Upper lobe of right lung (tissue), 1 donor: ENCODE measurements at regions not wholly inside any gene's neighbourhood (a gene's known extent, or its start where the extent isn't known, plus 50 kb on each side); places are given as distances from the start of the nearest gene placed in this dataset.

Experiments
- ATAC-seq: fragments of 200-7000 bp; cut with Tn5 transposase; one replicate; pipeline ENCODE4 v1.9.1; 2020; ENCODE audit warnings: mild to moderate bottlenecking, moderate library complexity
- DNase-seq: peaks from one replicate; pipeline ENCODE4 v3.0.0-alpha.2; 2020
- H3K27ac ChIP-seq: fragments of 200-600 bp; one replicate; pipeline ENCODE4 v1.8.0; 2022
- H3K27me3 ChIP-seq: fragments of 200-600 bp; one replicate; pipeline ENCODE4 v1.8.0; 2022; ENCODE audit warnings: mild to moderate bottlenecking
- H3K36me3 ChIP-seq: fragments of 200-600 bp; one replicate; pipeline ENCODE4 v1.8.0; 2022
- H3K4me1 ChIP-seq: fragments of 200-600 bp; one replicate; pipeline ENCODE4 v1.8.0; 2022
- H3K4me3 ChIP-seq: fragments of 200-600 bp; one replicate; pipeline ENCODE4 v1.8.0; 2022; ENCODE audit warnings: mild to moderate bottlenecking
- H3K9me3 ChIP-seq: fragments of 200-600 bp; one replicate; pipeline ENCODE4 v1.8.0; 2022
- CTCF ChIP-seq: fragments of 200-600 bp; IDR thresholded peaks from one replicate; pipeline ENCODE4 v1.8.0; 2022; ENCODE audit warnings: antibody characterized with exemption
- intact Hi-C: fragments of 100-400 bp; cut with DNase I; formaldehyde crosslinking; loops from one replicate; pipeline ENCODE4 v1.11.0; 2022
- donor health status: DM: no; HTN: yes; CAD: no; lungs with severe emphysema.

GRCh38 chr5:125793470-125793869, 629.7 kb upstream of the GRAMD2B start:
- Histone ChIP-seq H3K4me3 (no peak overlapping the region), H3K27ac (no peak overlapping the region), H3K27me3 (no peaks in the 10 kb centered on the region), H3K4me1 (no peaks in the 10 kb centered on the region), H3K9me3 (no peaks in the 10 kb centered on the region), H3K36me3 (no peaks in the 10 kb centered on the region)
- intact Hi-C loops: no loop called here
- DNase-seq: no peak
- TF ChIP-seq CTCF: no peak
- ATAC-seq: no peak

- no peaks in the 10 kb centered on the region for H3K36me3 ChIP-seq
- ATAC-seq: no peak
- intact Hi-C loops: no loop called here
- H3K9me3 ChIP-seq: no peaks in the 10 kb centered on the region
- DNase-seq: no peak
- no peak overlapping the region for H3K4me3 ChIP-seq
- H3K4me1 ChIP-seq: no peaks in the 10 kb centered on the region
- H3K27me3 ChIP-seq: no peaks in the 10 kb centered on the region
- no peak for TF ChIP-seq CTCF
- no peak overlapping the region for H3K27ac ChIP-seq
These were observed 628.3 kb upstream of the GRAMD2B start for GRCh38 chr5:125794922-125795321.

- no peak for ATAC-seq
- no peak for DNase-seq
- Histone ChIP-seq H3K27ac (no peak overlapping the region), H3K4me3 (no peak overlapping the region), H3K36me3 (no peaks in the 10 kb centered on the region), H3K9me3 (no peaks in the 10 kb centered on the region), H3K4me1 (no peaks in the 10 kb centered on the region), H3K27me3 (no peaks in the 10 kb centered on the region)
- intact Hi-C loops: no loop called here
- no peak for TF ChIP-seq CTCF
These were observed 624.9 kb upstream of the GRAMD2B start for GRCh38 chr5:125798307-125798706.

- no peak for ATAC-seq
- DNase-seq: no peak
- Histone ChIP-seq H3K36me3 (no peaks in the 10 kb centered on the region), H3K4me1 (no peaks in the 10 kb centered on the region), H3K27ac (no peak overlapping the region), H3K4me3 (no peak overlapping the region), H3K9me3 (no peaks in the 10 kb centered on the region), H3K27me3 (no peaks in the 10 kb centered on the region)
- no peak for TF ChIP-seq CTCF
- intact Hi-C loops: no loop called here
These were observed 610.6 kb upstream of the GRAMD2B start for GRCh38 chr5:125812651-125813050.

- DNase-seq: no peak
- ATAC-seq: no peak
- H3K27me3 ChIP-seq: no peaks in the 10 kb centered on the region
- no peaks in the 10 kb centered on the region for H3K9me3 ChIP-seq
- H3K27ac ChIP-seq: no peak overlapping the region
- intact Hi-C loops: no loop called here
- H3K36me3 ChIP-seq: no peaks in the 10 kb centered on the region
- H3K4me1 ChIP-seq: no peaks in the 10 kb centered on the region
- no peak overlapping the region for H3K4me3 ChIP-seq
- no peak for TF ChIP-seq CTCF
These were observed 609.8 kb upstream of the GRAMD2B start for GRCh38 chr5:125813221-125813974.

- no peak for ATAC-seq
- intact Hi-C loops: no loop called here
- DNase-seq: no peak
These were observed 609.1 kb upstream of the GRAMD2B start for GRCh38 chr5:125814119-125814518.

More at GRCh38 chr5:125814119-125814518, 609.1 kb upstream of the GRAMD2B start:
- no peak for TF ChIP-seq CTCF
- Histone ChIP-seq H3K27me3 (no peaks in the 10 kb centered on the region), H3K9me3 (no peaks in the 10 kb centered on the region), H3K4me1 (no peaks in the 10 kb centered on the region), H3K27ac (no peak overlapping the region), H3K4me3 (no peak overlapping the region), H3K36me3 (no peaks in the 10 kb centered on the region)
